ENCODE measurements at regions not wholly inside any gene's neighbourhood (a gene's known extent, or its start where the extent isn't known, plus 50 kb on each side); places are given as distances from the start of the nearest gene placed in this dataset.

DNA sequence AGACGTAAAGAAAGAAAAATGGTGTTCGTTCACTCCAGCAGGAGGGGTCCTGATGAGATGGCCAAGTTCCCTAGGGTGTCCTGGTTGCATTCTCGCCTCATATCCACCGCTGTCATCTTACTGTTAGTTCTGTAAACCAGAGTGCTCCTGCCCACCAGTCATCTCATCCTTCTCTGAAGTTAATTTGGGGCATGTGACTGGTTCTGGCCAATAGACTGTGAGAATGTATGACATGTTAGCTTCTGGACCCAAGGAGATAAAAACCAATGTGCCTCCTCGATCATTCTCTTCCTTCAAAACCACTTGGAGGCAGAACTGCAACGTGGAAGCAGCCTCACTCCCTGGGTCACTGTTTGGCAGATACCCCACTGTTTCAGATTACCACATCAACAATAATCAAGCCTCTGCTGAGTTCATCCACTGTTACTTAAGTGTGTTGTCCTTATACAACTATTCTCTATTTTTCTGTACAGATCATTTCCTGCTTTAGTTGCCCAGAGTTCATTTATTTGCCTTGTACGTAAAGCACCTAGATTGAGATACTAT is 759.1 kb downstream of the TSN start:
- H3K9me3 ChIP-seq (ENCODE audit: control insufficient read depth, insufficient read depth, low read length), result no peaks in the 10 kb centered on the region
- no peaks in the 10 kb centered on the region for H3K79me2 ChIP-seq (ENCODE audit: control insufficient read depth, low read length)
- no peaks in the 10 kb centered on the region for H3K9me2 ChIP-seq (replicated peaks; ENCODE audit: control insufficient read depth, low read length)
- H3K27me3 ChIP-seq (ENCODE audit: control insufficient read depth, low read length), result no peaks in the 10 kb centered on the region
- H3K4me3 ChIP-seq (ENCODE audit: low read length), result no peak overlapping the region
- H3K4me2 ChIP-seq (ENCODE audit: low read length), result no peak overlapping the region
- H3K27ac ChIP-seq (ENCODE audit: low read depth, low read length), result no peak overlapping the region
- no peaks in the 10 kb centered on the region for H3F3A ChIP-seq (ENCODE audit: control insufficient read depth, insufficient read depth)
- H3K4me1 ChIP-seq (ENCODE audit: control insufficient read depth, low read length), result no peaks in the 10 kb centered on the region
- H4K20me1 ChIP-seq (ENCODE audit: control insufficient read depth, insufficient read depth, low read depth, low read length), result no peaks in the 10 kb centered on the region
- TF ChIP-seq CTCF (IDR thresholded peaks at IDR 0.05; ENCODE audit: low read depth, low read length, poor library complexity, severe bottlenecking) (no peak), EZH2phosphoT487 (IDR thresholded peaks at IDR 0.05; ENCODE audit: borderline replicate concordance, low read length) (no peak)
- H3K36me3 ChIP-seq (ENCODE audit: control insufficient read depth, low read length), result no peaks in the 10 kb centered on the region

DNA sequence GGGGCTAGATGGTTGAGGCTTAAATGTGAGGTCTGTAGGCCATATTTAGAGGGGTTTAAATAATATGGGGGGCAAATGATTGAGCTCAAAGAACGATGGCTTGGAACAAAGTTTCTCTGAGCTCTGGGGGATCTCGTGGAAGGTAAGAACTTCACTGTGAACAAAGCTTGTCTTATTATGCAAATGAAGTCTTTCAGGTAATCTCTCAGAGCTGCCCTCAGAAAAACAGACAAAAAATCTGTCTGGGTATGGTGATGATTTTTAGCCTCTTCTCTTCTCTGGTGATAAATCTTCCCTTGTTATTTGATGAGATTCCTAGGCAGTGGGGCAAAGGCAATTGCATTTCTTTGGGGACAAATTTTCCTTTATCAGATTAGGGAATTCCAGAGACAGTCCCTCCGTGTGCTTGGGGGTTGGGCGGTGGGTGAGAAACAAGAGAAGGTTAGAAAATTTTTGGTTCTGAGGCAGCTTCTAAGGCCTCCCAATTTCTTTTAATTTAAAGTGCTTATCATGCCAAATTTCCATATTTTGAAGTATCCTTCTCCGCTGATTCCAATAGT is 760.4 kb downstream of the TSN start:
- no peak overlapping the region for H3K4me2 ChIP-seq (ENCODE audit: low read length)
- H3K9me3 ChIP-seq (ENCODE audit: control insufficient read depth, insufficient read depth, low read length), result no peaks in the 10 kb centered on the region
- no peak for TF ChIP-seq CTCF (IDR thresholded peaks at IDR 0.05; ENCODE audit: low read depth, low read length, poor library complexity, severe bottlenecking)
- TF ChIP-seq EZH2phosphoT487 (IDR thresholded peaks at IDR 0.05; ENCODE audit: borderline replicate concordance, low read length), result no peak
- no peak overlapping the region for H3K27ac ChIP-seq (ENCODE audit: low read depth, low read length)
- no peaks in the 10 kb centered on the region for H3K79me2 ChIP-seq (ENCODE audit: control insufficient read depth, low read length)
- no peaks in the 10 kb centered on the region for H3K36me3 ChIP-seq (ENCODE audit: control insufficient read depth, low read length)
- no peaks in the 10 kb centered on the region for H4K20me1 ChIP-seq (ENCODE audit: control insufficient read depth, insufficient read depth, low read depth, low read length)
- no peaks in the 10 kb centered on the region for H3K9me2 ChIP-seq (replicated peaks; ENCODE audit: control insufficient read depth, low read length)
- no peaks in the 10 kb centered on the region for H3K27me3 ChIP-seq (ENCODE audit: control insufficient read depth, low read length)
- no peak overlapping the region for H3K4me3 ChIP-seq (ENCODE audit: low read length)
- no peaks in the 10 kb centered on the region for H3K4me1 ChIP-seq (ENCODE audit: control insufficient read depth, low read length)
- no peaks in the 10 kb centered on the region for H3F3A ChIP-seq (ENCODE audit: control insufficient read depth, insufficient read depth)

DNA sequence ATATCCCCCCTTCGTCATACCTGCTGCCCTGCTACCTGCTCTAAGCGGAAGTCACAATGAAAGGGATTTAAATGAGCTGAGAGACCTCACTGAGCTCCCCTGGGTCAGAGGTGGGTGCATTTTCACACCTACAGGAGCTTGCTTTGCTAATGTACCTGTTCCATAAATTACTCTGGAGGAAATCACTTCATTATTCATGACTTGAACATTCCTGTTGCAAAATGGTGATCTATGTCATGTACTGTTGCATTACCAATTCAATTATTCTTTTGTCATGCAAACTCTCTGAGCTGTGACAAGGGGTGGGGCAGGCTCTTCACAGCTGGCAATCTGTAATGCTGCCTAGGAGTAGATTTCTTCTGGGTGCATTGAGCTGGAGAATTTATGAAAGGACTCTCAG is 761.3 kb downstream of the TSN start:
- H3K9me3 ChIP-seq (ENCODE audit: control insufficient read depth, insufficient read depth, low read length), result no peaks in the 10 kb centered on the region
- no peak for TF ChIP-seq EZH2phosphoT487 (IDR thresholded peaks at IDR 0.05; ENCODE audit: borderline replicate concordance, low read length)
- TF ChIP-seq CTCF (IDR thresholded peaks at IDR 0.05; ENCODE audit: low read depth, low read length, poor library complexity, severe bottlenecking), result no peak
- H3K79me2 ChIP-seq (ENCODE audit: control insufficient read depth, low read length), result no peaks in the 10 kb centered on the region
- no peaks in the 10 kb centered on the region for H3K27me3 ChIP-seq (ENCODE audit: control insufficient read depth, low read length)
- H3K36me3 ChIP-seq (ENCODE audit: control insufficient read depth, low read length), result no peaks in the 10 kb centered on the region
- H3F3A ChIP-seq (ENCODE audit: control insufficient read depth, insufficient read depth), result no peaks in the 10 kb centered on the region
- H3K4me1 ChIP-seq (ENCODE audit: control insufficient read depth, low read length), result no peaks in the 10 kb centered on the region
- H3K27ac ChIP-seq (ENCODE audit: low read depth, low read length), result no peak overlapping the region
- no peaks in the 10 kb centered on the region for H3K9me2 ChIP-seq (replicated peaks; ENCODE audit: control insufficient read depth, low read length)
- H3K4me3 ChIP-seq (ENCODE audit: low read length), result no peak overlapping the region
- H4K20me1 ChIP-seq (ENCODE audit: control insufficient read depth, insufficient read depth, low read depth, low read length), result no peaks in the 10 kb centered on the region
- H3K4me2 ChIP-seq (ENCODE audit: low read length), result no peak overlapping the region
